ENCODE measurements at regions not wholly inside any gene's neighbourhood (a gene's known extent, or its start where the extent isn't known, plus 50 kb on each side); places are given as distances from the start of the nearest gene placed in this dataset.
"Not testable (repeated sequence)": the region's sequence is repeated elsewhere in the genome, so short reads cannot be mapped to it uniquely, and the experiment has no call there.

- no peak for DNase-seq
Observed at GRCh38 chr22:49694462-49695260, 133.0 kb downstream of the BRD1 start.

GRCh38 chr22:49693848-49694247, 133.8 kb downstream of the BRD1 start:
- DNase-seq, result no peak

GRCh38 chr22:49693416-49693815, 134.3 kb downstream of the BRD1 start:
- no peak for DNase-seq

- no peak for DNase-seq
Observed at GRCh38 chr22:49692499-49693225, 135.0 kb downstream of the BRD1 start.

GRCh38 chr22:49691256-49691655, 136.4 kb downstream of the BRD1 start:
- no peak for DNase-seq

GRCh38 chr22:49690454-49690853, 137.2 kb downstream of the BRD1 start:
- no peak for DNase-seq

- DNase-seq, result no peak
Observed at GRCh38 chr22:49689858-49690257, 137.8 kb downstream of the BRD1 start.

- DNase-seq, result no peak
Observed at GRCh38 chr22:49689255-49689770, 138.4 kb downstream of the BRD1 start.

- DNase-seq, result no peak
Observed at GRCh38 chr22:49688516-49689254, 139.0 kb downstream of the BRD1 start.

- DNase-seq, result no peak
Observed at GRCh38 chr22:49687786-49688515, 139.7 kb downstream of the BRD1 start.

- no peak for DNase-seq
Observed at GRCh38 chr22:49687333-49687732, 140.3 kb downstream of the BRD1 start.

- DNase-seq, result no peak
Observed at GRCh38 chr22:49686495-49687219, 141.0 kb downstream of the BRD1 start.

- no peak for DNase-seq
Observed at GRCh38 chr22:49685686-49686085, 142.0 kb downstream of the BRD1 start.

- no peak for DNase-seq
Observed at GRCh38 chr22:49685116-49685515, 142.6 kb downstream of the BRD1 start.

GRCh38 chr22:49683032-49683431, 144.6 kb downstream of the BRD1 start:
- DNase-seq, result no peak

- not testable (repeated sequence) for DNase-seq
Observed at GRCh38 chr22:49680819-49681218, 146.9 kb downstream of the BRD1 start.

- DNase-seq, result no peak
Observed at GRCh38 chr22:49678842-49679170, 148.9 kb downstream of the BRD1 start.

- no peak for DNase-seq
Observed at GRCh38 chr22:49678137-49678841, 149.4 kb downstream of the BRD1 start.

- no peak for DNase-seq
Observed at GRCh38 chr22:49677495-49677889, 150.2 kb downstream of the BRD1 start.

- DNase-seq, result no peak
Observed at GRCh38 chr22:49676783-49677494, 150.7 kb downstream of the BRD1 start.

- no peak for DNase-seq
Observed at GRCh38 chr22:49676230-49676629, 151.4 kb downstream of the BRD1 start.
